HepG2 (cell line): ENCODE measurements at regions not wholly inside any gene's neighbourhood (a gene's known extent, or its start where the extent isn't known, plus 50 kb on each side); places are given as distances from the start of the nearest gene placed in this dataset.

Experiments used
- ATAC-seq: fragments of 200-7000 bp; cut with Tn5 transposase; 3 replicates; pipeline ENCODE4 v1.9.1; 2020; ENCODE audit warnings: mild to moderate bottlenecking, moderate library complexity
- BruUV-seq: library from RNA; stranded (reverse); fragments of 400-500 nt; replicated peaks from 2 replicates; lab custom pipeline; 2021; lab: Mats Ljungman, UMichigan
- CTCF ChIA-PET: fragments of 300-600 bp; formaldehyde crosslinking; extraction: SDS; loops from one replicate; lab custom pipeline; 2021; ENCODE audit warnings: low total read pairs, inconsistent platforms, low intra/inter-chr PET ratio; lab: Yijun Ruan, JAX
- POLR2A ChIA-PET: fragments of 350-600 bp; sonication (Branson Sonifier 250); formaldehyde crosslinking; loops from one replicate; lab custom pipeline; 2020; ENCODE audit warnings: antibody characterized with exemption, inconsistent platforms; lab: Yijun Ruan, JAX
- DNase-seq: peaks from one replicate; pipeline ENCODE4 v3.0.0-alpha.2; 2015; ENCODE audit warnings: low spot score
- FAIRE-seq: peaks from 3 replicates; lab custom pipeline; 2011; peaks lifted over from hg19 to GRCh38; lab: Jason Lieb, UNC
- H2AFZ ChIP-seq: one replicate; pipeline ENCODE4 v1.6.1; 2011; ENCODE audit warnings: low read length, inconsistent platforms
- H3K27ac ChIP-seq: fragments of 300-600 bp; 3 replicates; pipeline ENCODE4 v1.8.0; 2011; ENCODE audit warnings: mixed run types, mild to moderate bottlenecking, mixed read lengths, low read length, inconsistent platforms; ENCODE audit not compliant: insufficient read depth; ENCODE audit errors: extremely low read length
- H3K27me3 ChIP-seq, 2 experiments: fragments of 200-600 bp in 1 of 2; 2 replicates in 1 of 2; 3 replicates in 1 of 2; pipeline versions ENCODE4 v1.6.0 to v1.8.0; 2011; ENCODE audit warnings: low read length in 2 of 2, mild to moderate bottlenecking in 2 of 2, moderate library complexity in 2 of 2, inconsistent platforms in 1 of 2; ENCODE audit not compliant: insufficient read depth in 2 of 2, control insufficient read depth in 1 of 2
- H3K36me3 ChIP-seq, 2 experiments: fragments of 200-600 bp in 1 of 2; replicated peaks in 1 of 2; 2 replicates in 1 of 2; 3 replicates in 1 of 2; pipeline versions ENCODE4 v1.5.1 to v1.8.0; 2011; ENCODE audit warnings: low read length in 2 of 2, inconsistent platforms in 1 of 2; ENCODE audit not compliant: insufficient read depth in 2 of 2, control insufficient read depth in 1 of 2
- H3K4me1 ChIP-seq: 2 replicates; pipeline ENCODE4 v1.5.1; 2012; ENCODE audit warnings: low read length, inconsistent platforms; ENCODE audit not compliant: insufficient read depth
- H3K4me2 ChIP-seq: 2 replicates; pipeline ENCODE4 v1.6.0; 2011; ENCODE audit warnings: low read depth, low read length, inconsistent platforms
- H3K4me3 ChIP-seq, 3 experiments: fragments of 200-600 bp in 1 of 3; sonication (generic), shearing (Covaris generic) in 1 of 3; replicated peaks in 1 of 3; 2 replicates each; pipeline ENCODE4 v1.5.1; 2011 to 2016; ENCODE audit warnings: low read length in 3 of 3, inconsistent platforms in 2 of 3, low read depth in 2 of 3, mild to moderate bottlenecking in 2 of 3, control low read depth in 1 of 3, mixed read lengths in 1 of 3; ENCODE audit not compliant: insufficient read depth in 1 of 3
- H3K79me2 ChIP-seq: one replicate; pipeline ENCODE4 v1.6.1; 2011; ENCODE audit warnings: low read length, inconsistent platforms; ENCODE audit not compliant: insufficient read depth
- H3K9ac ChIP-seq: 2 replicates; pipeline ENCODE4 v1.6.0; 2011; ENCODE audit warnings: mild to moderate bottlenecking, low read depth, low read length, inconsistent platforms; ENCODE audit not compliant: insufficient read depth
- H3K9me3 ChIP-seq: 2 replicates; pipeline ENCODE4 v1.5.1; 2012; ENCODE audit warnings: mild to moderate bottlenecking, low read length
- H4K20me1 ChIP-seq: 2 replicates; pipeline ENCODE4 v1.6.0; 2011; ENCODE audit warnings: inconsistent platforms, mild to moderate bottlenecking, low read length, moderate library complexity; ENCODE audit not compliant: insufficient read depth
- CEBPG ChIP-seq: IDR thresholded peaks from 2 replicates; pipeline ENCODE4 v1.6.1; 2016
- GMEB2 ChIP-seq: IDR thresholded peaks from 2 replicates; pipeline ENCODE4 v1.6.1; 2016; ENCODE audit warnings: missing biosample characterization, missing genetic modification reagents, low read depth
- IRX3 ChIP-seq: sonication (generic); formaldehyde crosslinking; IDR thresholded peaks from 2 replicates; pipeline ENCODE4 v1.8.1; 2023; ENCODE audit warnings: mild to moderate bottlenecking, low read depth, missing genetic modification reagents, borderline replicate concordance
- NPAS2 ChIP-seq: sonication (generic); formaldehyde crosslinking; IDR thresholded peaks from 2 replicates; pipeline ENCODE4 v1.8.0; 2022; ENCODE audit warnings: mild to moderate bottlenecking, missing genetic modification reagents, borderline replicate concordance
- POLR2G ChIP-seq: fragments of 200-400 bp; formaldehyde crosslinking; IDR thresholded peaks from 2 replicates; pipeline ENCODE4 v1.6.1; 2018; ENCODE audit warnings: mild to moderate bottlenecking, low read depth, low read length, moderate library complexity
- SMC3 ChIP-seq: IDR thresholded peaks from 2 replicates; pipeline ENCODE4 v1.6.1; 2011; ENCODE audit warnings: low read length, improper control_type of control experiment
- ZNF513 ChIP-seq: sonication (generic); formaldehyde crosslinking; conservative IDR thresholded peaks from 2 replicates; pipeline ENCODE4 v1.5.0; 2020; ENCODE audit warnings: missing genetic modification reagents
- WGBS: methylation state at CpG from one replicate; pipeline ENCODE4 v1.1.6; 2017; ENCODE audit warnings: low lambda C conversion rate; 5-methylcytosine and 5-hydroxymethylcytosine counted together
- in situ Hi-C: cut with HindIII; loops from 2 replicates; pipeline ENCODE4 v1.10.0; 2017; ENCODE audit warnings: low pct_unique_long_range_greater_than_20kb; ENCODE audit not compliant: extremely low pct_ligation_motif_present
- intact Hi-C: fragments of 100-400 bp; cut with micrococcal nuclease; formaldehyde crosslinking; loops from one replicate; pipeline ENCODE4 v1.10.0; 2022; ENCODE audit not compliant: unreplicated experiment

GRCh38 chr1:37261129-37261528 is 213.3 kb upstream of the ZC3H12A start:
- ChIA-PET CTCF (no interaction called here), POLR2A (no interaction called here)
- H3K79me2 ChIP-seq = no peaks in the 10 kb centered on the region
- H4K20me1 ChIP-seq = no peaks in the 10 kb centered on the region
- no peaks in the 10 kb centered on the region for H3K9me3 ChIP-seq
- H3K4me1 ChIP-seq = no peaks in the 10 kb centered on the region
- no peak overlapping the region for H3K4me3 ChIP-seq
- no peaks in the 10 kb centered on the region for H3K36me3 ChIP-seq
- in situ Hi-C loops = no loop called here
- no peak overlapping the region for H3K27ac ChIP-seq
- BruUV-seq = no TSS peak
- ATAC-seq (no peak), FAIRE-seq (no peak), DNase-seq (no peak)
- WGBS = 2% methylated on average over 2 of the region's 2 CpGs
- no peaks in the 10 kb centered on the region for H3K27me3 ChIP-seq
- no peak for TF ChIP-seq POLR2G
- TF ChIP-seq GMEB2 (CRISPR knock-in tag) = no peak
- no peak for TF ChIP-seq SMC3
- TF ChIP-seq NPAS2 (CRISPR knock-in tag) = no peak
- no peak for TF ChIP-seq CEBPG (CRISPR knock-in tag)
- no peak for TF ChIP-seq IRX3 (CRISPR knock-in tag)
- no peak for TF ChIP-seq ZNF513 (CRISPR knock-in tag)
- no peak overlapping the region for H3K9ac ChIP-seq
- intact Hi-C loops = no loop called here
- H3K4me2 ChIP-seq = no peak overlapping the region
- no peak overlapping the region for H2AFZ ChIP-seq
